Pons (tissue), 1 donor: ENCODE measurements at regions not wholly inside any gene's neighbourhood (a gene's known extent, or its start where the extent isn't known, plus 50 kb on each side); places are given as distances from the start of the nearest gene placed in this dataset.

Source experiments
- DNase-seq: peaks from one replicate; pipeline ENCODE4 v3.0.0-alpha.2; 2016; ENCODE audit warnings: low spot score

DNA sequence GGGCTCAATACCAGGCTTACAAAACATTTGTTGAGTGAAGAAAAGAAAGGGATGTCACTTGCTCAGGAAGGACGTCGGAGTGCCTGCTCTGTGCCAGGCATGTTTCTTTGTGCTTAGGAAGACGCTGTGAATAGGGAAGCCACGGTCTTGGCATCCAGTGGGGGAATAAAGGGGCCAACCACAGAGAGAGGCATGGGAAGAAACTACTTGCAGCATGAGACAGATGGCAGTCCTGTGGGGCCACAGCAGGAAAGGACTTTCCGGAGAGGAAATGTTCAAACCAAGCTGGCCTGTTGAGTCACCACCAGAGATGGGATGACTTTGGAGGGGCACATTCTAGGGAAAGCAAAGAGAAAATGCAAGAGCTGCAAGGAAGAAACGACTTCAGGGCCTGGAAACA, 173.2 kb downstream of the CDH26 start:
- no peak for DNase-seq

DNA sequence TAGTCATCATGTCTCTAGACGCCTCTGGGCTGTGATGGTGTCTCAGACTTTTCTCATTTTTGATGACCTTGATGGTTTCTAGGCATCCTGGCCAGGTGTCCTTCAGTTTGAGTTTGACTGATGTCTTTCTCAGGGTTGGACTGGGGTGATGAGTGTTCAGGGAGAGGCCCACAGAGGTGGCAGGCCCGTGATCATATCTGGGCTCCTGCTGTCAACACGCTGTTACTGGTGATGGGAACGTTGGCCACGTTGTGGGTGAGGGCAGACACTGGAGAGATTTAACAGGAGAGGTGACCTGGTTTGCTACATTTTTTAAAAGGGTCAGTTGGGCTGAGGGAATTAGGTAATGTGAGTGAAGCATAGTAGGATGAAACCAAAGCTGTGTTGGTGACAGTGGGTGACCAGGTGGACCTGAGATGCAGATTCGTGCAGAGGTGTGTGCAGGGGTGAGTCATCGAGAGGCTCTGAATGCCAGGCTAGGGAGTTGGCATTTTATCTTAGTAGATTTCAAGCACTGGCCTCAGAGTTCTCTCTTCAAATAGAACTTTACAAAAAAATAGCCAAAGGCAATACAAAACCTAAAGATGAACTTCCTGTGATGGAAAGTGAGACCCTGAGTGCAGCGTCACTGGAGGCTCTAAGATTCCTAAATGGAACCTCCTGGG, 174.1 kb downstream of the CDH26 start:
- DNase-seq = no peak

DNA sequence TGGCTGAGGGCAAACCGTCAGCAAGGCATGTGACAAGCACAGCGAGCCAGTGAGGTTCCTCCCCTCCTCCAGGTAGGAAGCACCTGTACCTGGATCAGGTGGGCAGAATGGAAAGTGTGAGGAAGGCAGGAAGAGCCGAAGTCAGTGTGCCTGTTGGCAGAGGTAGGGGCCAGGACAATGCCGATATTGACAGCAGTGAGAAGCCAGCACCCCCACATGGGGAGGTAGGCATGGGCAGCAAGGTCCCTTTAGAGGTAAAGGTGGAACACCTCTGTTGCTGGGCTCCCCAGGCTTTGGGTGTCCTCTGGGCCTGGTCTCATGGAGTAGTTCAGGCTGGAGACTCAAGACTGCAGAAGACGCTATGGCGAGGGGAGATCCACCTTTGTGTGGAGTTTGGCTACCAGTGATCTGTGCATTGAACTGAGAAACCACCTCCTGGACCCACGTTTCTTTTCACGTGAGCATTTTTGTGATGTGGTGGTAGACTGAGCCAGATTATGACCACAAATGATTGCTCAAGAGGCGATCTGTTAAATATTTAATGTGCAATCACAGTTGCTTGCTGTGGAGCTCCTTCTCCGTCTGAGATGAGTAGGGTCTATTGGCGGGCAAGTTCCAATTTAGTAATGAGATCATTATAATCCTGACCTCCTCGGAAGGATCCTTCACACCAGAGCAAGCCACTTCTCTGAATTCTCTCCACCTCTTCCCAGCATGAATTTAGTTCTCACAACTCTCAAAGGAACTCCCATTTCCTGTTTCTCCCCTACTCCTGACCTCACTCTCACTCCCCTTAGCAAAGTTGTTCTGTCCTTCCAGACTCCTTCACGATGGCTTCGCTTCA, 174.8 kb downstream of the CDH26 start:
- DNase-seq = no peak

DNA sequence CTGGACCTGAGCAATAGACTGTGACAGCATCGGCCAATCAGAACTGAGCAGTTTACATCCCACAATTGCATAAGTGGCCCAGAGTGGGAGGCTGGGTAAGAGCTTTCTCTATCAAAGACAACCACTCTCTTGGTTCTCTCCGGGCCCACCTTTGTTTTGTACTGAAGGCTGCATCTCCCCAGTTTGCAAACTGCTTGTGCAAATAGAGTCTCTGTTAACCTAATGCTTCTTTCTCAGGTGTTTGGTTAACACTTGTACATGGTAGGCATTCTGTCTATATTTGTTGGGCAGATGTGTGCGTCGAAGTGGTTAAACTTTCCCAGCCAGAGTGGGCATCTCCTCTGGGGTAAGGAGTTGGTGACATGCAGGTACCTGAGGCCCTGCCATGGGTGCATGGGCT, 177.1 kb downstream of the CDH26 start:
- no peak for DNase-seq

DNA sequence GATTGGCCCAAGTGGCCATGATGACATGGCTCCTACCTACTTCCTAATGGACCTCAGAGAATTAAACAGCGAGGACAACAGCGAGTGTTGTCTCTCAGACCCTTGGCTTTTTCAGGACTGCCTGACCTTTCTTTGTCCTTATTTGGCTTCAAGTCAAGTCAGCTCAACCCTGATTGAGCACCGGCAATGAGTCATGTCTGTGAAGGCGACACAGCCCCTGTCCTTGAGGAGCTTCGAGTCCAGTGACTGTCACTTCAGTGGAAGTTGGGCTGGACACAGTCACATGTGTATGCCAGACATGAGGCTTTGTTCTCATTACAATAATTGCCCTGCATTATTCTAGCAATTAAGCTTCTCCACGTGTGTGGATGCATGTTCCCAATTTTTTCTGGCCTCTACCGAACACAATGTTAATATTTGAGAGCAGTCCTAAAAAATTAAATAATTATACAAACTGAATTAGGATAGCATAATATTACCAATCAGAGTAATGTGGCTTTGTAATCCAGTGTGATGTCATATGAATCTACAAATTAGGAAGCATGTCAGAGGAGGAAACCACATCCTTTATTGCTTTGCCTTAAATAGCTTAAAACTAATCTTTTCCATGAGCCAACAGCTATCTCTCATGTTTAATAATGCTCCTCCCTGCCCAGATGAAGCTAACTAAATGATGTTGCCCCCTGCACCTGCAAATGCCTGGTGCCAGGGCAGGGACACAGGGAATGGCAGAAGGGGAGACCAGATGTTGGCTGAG, 178.6 kb downstream of the CDH26 start:
- no peak for DNase-seq

DNA sequence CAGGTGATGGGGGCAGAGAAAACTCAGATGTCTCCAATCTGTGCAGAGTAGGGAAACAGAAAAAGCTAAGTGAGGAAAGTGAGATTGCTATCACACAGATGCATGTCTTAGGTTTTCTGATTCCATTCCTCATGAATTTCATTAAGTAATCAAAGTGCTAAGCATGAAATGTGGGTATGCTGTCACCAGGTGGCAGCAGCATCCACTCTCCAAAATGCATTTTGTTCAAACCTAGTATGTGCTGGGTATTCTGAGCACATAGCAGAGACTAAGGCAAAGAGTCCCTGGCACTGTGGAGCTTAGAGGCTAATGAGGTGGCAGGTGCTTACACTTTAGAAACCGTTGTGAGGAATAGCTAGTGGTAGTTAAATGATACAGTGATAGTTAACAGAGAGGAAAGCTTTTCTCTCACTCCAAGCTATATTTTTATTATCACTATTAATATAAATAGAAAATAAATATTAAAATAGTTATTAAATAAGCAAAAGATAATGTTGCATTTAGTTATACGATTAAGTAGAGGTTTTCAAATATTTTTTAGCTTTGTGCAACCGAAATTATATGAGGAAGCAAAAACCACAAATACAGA, 179.5 kb downstream of the CDH26 start:
- DNase-seq = peak; percentile 12

DNA sequence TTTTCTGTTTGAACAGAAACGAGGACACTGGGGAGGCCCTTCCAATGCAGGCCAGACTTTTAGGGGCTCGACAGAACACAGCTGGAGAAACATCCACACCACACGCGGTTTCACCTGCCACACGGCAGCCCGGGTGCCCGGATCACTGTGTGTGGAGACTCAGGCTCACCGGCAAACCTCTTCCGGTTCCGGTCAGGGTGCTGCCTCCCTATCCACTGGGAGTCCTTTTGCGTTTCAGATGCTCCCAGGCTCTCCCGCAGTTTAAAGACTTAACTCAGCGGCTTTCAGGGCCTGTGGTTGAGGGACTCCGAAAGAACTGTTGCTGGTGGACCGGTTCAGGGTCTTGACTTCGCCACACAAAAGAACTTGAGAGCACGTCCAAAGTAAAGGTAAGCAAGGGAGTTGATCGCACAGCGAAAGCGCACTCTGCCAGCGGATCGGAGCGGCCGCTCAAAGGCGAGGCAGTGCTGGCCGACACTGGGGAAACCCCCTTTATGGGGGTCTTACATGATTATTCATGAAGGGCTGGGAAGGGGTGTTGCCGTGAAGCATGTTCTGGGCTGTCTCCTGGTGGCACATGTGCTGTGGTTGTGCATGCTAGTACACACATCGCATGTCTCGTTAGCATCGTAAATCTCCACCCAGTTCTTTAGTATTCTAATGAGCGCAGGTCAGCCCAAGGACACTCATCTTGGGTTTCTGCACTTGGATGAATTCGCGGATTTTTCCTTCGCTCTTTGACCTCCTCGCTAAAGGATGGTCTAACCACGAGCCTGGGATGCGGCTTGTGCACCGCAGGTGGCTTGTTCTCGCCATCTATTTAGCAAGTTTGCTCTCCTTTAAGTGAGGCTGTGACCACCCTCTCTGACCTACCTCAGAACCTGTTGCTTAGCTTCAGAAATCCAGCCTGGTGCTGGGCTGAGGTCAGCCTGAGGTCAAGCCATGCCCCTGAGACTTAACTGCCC, 180.3 kb downstream of the CDH26 start:
- DNase-seq = no peak

DNA sequence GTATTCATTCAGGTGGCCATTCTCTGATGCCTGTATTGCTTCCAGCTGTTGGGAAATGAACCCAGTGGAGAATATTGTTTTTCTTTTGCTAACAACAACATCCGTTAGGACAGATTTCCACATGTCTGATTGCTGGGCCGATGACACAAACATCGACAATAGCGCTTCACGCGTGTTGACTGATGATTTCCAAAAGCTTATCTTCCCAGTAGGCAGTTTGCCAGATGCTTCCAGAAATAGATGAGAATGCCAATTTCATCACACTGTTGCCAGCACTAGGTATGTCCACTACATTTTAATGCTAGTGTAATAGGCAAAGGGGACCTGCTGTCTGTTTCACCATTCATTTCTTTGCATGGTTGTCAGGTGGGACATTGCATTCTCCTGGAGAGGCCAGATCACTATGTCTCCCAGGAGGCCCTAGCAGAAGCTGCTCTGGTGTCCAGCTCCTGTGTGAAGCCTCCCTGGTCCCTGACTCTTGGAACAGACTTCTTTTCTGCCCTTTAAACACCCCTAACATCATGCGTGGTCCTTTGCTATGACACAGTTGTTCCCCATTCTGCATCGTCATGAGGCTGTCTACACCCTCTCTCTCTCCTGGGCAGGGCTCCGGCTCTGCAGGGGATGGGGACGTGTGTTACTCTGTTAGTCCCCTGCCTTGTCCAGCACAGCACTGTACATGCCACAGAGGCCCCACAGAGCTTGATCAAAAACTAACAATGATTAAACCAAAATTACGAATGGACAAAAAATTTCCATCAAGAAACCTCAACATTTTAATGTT, 181.6 kb downstream of the CDH26 start:
- no peak for DNase-seq

DNA sequence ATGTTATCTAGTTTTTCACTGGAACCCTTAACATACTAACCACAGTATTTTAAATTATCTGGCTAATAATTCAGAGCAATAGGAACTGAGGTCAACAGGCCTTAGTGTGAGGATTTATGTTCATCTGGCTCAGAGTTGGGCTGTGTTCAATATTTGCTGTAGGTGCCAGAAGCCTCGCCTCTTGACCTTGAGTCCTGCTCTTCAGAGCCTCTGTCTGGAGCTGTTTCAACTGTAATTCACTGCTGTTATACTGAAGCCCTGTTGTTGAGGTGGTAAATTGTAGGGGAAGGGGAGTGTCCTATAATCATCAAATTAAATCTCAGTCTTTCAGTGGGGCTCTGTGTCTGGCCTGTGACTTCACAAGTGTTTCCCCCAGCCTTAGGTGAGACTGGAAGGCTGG, 184.4 kb downstream of the CDH26 start:
- no peak for DNase-seq

DNA sequence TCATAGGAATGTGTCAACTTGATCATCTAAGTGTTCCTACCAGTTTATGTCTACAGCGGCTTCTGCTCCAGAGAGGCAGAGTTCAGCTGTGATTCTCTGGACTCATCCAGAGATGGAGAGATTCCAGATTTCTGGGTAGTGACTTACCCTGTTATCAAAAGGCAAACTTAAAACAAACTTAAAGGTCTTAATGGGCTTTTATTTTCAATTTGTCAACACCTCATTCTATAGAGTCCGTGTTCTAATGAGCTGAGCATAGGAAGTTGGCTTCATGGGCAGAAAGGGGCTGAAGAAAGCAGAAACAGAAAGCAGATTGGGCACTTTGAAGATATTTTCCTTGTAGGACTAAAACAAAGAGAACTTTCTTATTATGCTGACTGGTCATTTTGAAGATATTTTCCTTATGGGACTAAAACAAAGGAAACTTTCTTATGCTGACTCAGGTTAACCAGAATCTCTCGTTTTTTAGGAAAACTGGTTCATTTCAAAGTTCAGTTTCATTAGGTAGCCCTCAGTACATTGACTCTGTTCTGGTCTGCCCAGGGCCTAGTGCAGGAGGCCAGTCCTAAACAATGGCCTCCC, 185.1 kb downstream of the CDH26 start:
- DNase-seq = no peak

DNA sequence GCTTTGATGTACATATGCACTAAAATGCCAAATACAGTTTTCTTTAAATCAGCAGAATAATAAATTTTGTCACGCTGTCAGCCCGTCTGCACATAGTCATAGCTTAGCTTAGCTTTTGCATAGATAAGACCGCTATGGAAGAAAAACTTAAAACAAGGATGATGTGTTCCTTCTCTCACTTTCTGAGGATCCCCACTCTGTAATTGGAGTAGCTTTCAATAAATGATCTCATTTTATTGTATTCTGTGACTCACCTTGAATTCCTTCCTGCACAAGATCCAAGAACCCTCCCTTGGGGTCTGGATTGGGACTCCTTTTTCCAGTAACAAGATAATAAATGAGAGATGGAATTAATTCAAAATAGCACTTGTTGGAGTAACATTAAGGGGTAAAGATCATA, 186.2 kb downstream of the CDH26 start:
- no peak for DNase-seq

DNA sequence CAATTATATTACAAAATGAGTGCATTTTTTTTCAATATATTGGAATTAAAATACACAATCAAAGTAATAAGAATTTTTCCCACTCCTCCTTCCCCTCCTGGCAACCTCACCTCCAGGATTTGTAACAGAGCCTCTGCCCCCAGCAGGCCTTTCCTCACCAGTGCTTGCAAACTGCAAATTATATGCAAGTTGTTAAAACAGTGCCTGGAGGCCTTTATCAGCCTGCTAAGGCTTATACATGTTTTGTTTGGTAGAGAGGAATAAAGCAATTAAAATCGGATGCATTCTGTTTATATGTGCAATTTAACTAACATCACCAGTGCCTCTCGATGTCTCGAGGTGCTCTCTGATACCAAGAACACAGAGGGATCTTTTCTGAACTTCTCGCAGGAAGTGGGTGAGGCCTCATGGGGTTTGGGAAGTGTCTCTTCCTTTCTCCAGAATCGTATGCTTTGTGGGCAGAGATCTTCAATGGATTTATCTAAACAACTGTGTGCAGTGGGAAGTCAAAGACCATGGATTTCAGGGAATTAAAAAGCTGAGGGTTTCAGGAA, 186.8 kb downstream of the CDH26 start:
- no peak for DNase-seq

DNA sequence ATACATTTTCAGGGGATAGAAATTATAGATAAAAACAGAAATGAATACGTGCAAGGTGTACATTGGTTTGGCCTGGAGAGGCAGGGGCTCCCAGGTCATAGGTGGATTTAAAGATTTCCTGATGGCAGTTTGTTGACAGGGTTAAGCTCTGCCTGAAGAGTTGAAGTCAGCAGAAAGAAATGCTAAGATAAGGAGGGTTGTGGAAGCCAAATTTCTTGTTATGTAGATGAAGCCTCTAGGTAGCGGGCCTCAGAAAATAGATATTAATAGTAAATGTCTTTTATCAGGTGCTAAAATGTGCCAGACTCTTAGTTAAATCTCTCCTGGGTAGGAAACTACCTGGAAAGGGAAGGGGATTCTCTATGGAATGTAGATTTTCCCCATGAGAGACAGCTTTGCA, 188.8 kb downstream of the CDH26 start:
- no peak for DNase-seq

DNA sequence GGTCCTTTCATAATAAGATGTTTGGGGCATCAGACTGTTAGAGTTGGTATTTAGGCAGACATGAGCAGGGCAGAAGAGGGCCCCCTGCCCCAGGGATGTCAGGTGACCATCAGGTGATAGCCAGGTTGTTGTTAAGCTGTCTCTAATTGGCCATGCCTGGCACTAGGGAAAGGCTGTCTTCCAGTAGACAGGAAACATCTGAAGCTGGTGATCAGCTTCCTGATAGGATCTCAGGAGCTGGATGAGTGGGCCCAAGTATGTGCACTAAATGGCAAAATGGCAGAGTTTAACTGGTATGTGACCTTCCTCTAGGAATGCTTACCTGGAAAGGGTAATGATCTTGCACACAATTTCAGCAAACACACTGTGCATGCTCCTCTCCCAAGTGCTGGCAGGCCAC, 190.7 kb downstream of the CDH26 start:
- DNase-seq = no peak

DNA sequence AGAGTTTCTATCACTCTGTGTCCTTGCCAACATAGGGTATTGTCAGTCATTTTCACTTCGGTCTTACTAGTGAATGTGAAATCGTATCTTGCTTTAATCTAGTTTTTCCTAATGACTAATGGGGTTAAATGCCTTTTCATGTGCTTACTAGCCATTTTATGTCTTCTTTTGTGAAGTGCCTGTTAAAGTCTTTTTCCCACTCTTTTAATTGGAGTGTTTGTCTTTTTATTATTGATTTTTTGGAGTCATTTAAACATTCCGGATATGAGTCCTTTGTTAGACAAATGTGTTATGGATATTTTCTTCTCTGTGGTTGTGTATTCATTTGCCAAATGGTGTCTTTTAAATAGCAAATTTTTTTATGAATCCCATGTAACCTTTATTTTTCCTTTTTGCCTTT, 194.6 kb downstream of the CDH26 start:
- DNase-seq = no peak

DNA sequence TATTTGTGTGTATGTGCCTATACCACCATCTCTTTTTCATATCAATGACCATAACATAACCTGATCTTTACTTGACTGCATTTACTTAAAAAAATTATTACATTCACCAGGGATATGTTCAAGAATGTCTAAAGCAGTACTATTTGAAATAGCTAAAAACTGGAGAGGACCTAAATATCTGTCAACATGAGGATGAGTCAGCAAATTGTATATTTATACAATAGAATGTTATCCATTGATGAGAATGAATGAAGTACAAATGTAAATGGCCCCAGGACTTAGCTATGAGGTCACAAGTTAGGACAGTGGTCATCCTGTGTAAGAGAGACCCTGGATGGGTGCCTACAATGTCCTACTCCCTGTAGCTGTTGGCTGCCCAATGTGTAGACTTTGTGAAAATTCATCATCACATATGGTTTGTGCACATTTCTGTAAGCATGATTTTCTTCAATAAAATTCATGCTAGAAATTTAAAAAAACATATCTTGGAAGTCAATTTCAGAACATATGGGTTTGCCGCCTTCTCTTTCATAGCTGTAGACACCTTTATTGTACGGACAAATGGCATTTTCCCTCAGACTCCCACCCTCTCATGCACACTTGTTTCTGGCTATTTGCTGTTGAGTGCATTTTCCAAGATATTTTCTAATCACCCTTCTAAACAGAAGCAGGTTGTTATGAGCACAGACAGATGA, 202.4 kb downstream of the CDH26 start:
- no peak for DNase-seq

DNA sequence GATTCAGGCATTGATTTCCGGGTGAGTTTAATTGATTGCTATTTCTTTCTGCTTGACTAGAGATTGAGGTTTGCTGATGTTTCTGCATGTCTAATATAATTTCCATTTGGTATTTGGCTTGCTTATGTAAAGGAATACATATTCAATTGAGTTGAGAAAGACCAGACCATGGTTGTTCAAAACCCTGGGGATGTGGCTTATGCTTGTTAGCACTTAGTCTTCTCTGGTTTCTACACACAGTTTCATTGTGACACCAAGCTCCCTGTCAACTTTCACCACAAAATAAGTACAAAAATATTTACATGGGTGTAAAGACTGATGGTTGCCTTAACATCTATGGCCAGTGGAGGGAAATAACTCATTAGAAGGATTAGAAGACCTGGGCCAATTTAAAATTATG, 209.6 kb downstream of the CDH26 start:
- DNase-seq = no peak

DNA sequence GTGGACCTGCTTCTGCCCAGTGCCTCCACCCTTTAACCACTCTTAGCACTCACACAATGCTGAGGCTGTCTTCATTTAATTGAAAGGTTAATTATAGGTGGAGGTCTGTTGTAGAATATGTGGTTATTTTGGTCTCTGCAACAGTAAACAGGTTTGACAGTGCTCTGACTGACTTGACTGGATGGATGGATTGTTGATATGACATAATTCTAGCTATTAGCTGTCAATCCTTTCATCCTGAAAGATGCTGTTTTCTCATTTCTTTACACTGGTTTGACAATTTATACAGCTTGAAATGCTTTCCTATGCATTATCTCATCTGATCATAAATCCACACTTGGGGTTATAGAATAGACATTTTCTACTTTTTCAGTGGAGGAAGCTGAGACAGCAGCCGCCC, 210.7 kb downstream of the CDH26 start:
- no peak for DNase-seq

DNA sequence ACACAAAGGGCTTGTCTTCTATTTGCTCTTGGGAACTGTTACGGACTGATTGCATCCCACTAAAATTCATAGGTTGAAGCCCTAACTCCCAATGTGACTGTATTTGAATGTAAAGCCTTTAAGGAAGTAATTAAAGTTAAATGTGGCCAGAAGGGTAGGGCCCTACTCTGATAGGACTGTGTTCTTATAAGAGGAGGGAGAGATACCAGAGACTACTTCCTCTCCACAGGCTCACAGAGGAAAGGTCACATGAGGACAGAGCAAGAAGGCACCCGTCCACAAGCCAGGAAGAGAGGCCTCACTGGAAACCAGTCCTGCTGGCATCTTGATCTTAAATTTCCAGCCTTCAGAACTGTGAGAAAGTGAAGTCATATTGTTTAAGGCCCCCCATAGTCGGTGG, 211.9 kb downstream of the CDH26 start:
- no peak for DNase-seq
